ENCODE measurements at regions not wholly inside any gene's neighbourhood (a gene's known extent, or its start where the extent isn't known, plus 50 kb on each side); places are given as distances from the start of the nearest gene placed in this dataset.

DNA sequence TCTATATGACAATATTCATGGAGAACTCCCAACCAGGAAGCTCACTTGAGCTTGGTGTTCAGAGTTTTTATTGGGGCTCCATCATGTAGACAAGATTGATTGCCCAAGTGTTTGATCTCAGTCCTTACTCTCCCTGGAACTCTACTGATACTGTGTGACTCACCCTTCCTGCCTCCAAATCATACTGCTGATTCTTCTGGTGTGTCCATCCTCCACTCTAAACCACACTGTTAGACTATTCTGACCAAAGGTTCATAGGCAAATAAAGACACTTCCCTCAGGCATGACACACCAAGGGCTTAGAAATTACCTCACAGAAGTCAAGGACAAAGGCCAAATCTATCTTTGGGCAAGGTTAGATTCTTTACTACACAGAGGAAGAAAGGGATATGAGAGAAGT, 107.9 kb upstream of the CDH20 start (continued):
- TF ChIP-seq CHD7 (IDR thresholded peaks at IDR 0.05; ENCODE audit: insufficient replicate concordance, low read length) (no peak), RFX5 (IDR thresholded peaks at IDR 0.05; ENCODE audit: borderline replicate concordance, low read depth, low read length) (no peak), EP300 (IDR thresholded peaks at IDR 0.05; ENCODE audit: borderline replicate concordance in 1 of 2, low read depth in 2 of 2, low read length in 2 of 2) (no peak), POLR2A (IDR thresholded peaks at IDR 0.05; ENCODE audit: control extremely low read depth in 1 of 2, low read depth in 2 of 2, low read length in 2 of 2) (no peak), SRF (IDR thresholded peaks at IDR 0.05; ENCODE audit: low read depth, low read length) (no peak), BCL11A (IDR thresholded peaks at IDR 0.05; ENCODE audit: low read depth in 2 of 2, low read length in 2 of 2) (no peak), RNF2 (IDR thresholded peaks at IDR 0.05; ENCODE audit: borderline replicate concordance, low read depth, low read length, missing control alignments, poor library complexity, severe bottlenecking) (no peak)

Data from H1 (cell line).